PC-9 (cell line): ENCODE measurements at regions not wholly inside any gene's neighbourhood (a gene's known extent, or its start where the extent isn't known, plus 50 kb on each side); places are given as distances from the start of the nearest gene placed in this dataset.
"Not testable (repeated sequence)": the region's sequence is repeated elsewhere in the genome, so short reads cannot be mapped to it uniquely, and the experiment has no call there.

Experiments
- BruUV-seq: library from RNA; stranded (reverse); fragments of 400-500 nt; replicated peaks from 2 replicates; lab custom pipeline; 2021; lab: Mats Ljungman, UMichigan
- CTCF ChIA-PET: fragments of 300-600 bp; sonication (Branson Sonifier 250); formaldehyde crosslinking; loops from one replicate; lab custom pipeline; 2022; ENCODE audit warnings: antibody characterized with exemption; lab: Charles Lee
- POLR2A ChIA-PET: fragments of 300-600 bp; sonication (Branson Sonifier 250); formaldehyde crosslinking; loops from one replicate; lab custom pipeline; 2022; ENCODE audit warnings: antibody characterized with exemption; ENCODE audit not compliant: unreplicated experiment; lab: Charles Lee
- DNase-seq, 2 experiments: peaks; one replicate each; pipeline versions ENCODE4 v3.0.0 to v3.0.0-alpha.2; 2015 to 2022; ENCODE audit warnings: mixed read lengths in 1 of 2
- H2AFZ ChIP-seq: fragments of 200-600 bp; sonication (generic); 2 replicates; pipeline ENCODE4 v1.8.1; 2017; ENCODE audit warnings: antibody characterized with exemption
- H3F3A ChIP-seq: fragments of 200-600 bp; sonication (generic); 2 replicates; pipeline ENCODE4 v1.8.1; 2017; ENCODE audit warnings: antibody characterized with exemption, mild to moderate bottlenecking, low read depth; ENCODE audit not compliant: insufficient read depth
- H3K27ac ChIP-seq: fragments of 200-600 bp; sonication (generic); 2 replicates; pipeline ENCODE4 v1.6.1; 2016; ENCODE audit warnings: mixed run types
- H3K27me3 ChIP-seq: fragments of 200-600 bp; sonication (generic); 2 replicates; pipeline ENCODE4 v1.6.1; 2016; ENCODE audit warnings: low read depth, mixed run types; ENCODE audit not compliant: insufficient read depth
- H3K36me3 ChIP-seq: fragments of 200-600 bp; sonication (generic); 2 replicates; pipeline ENCODE4 v1.6.1; 2016; ENCODE audit warnings: low read depth, mixed run types
- H3K4me1 ChIP-seq: fragments of 200-600 bp; sonication (generic); replicated peaks from 2 replicates; pipeline ENCODE4 v1.6.1; 2016; ENCODE audit warnings: mixed run types; ENCODE audit not compliant: insufficient read depth
- H3K4me2 ChIP-seq: fragments of 200-600 bp; sonication (generic); 2 replicates; pipeline ENCODE4 v1.6.1; 2017; ENCODE audit warnings: mixed run types
- H3K4me3 ChIP-seq: fragments of 200-600 bp; sonication (generic); 2 replicates; pipeline ENCODE4 v1.6.1; 2016; ENCODE audit warnings: mixed run types
- H3K79me2 ChIP-seq: fragments of 200-600 bp; sonication (generic); 2 replicates; pipeline ENCODE4 v1.6.1; 2017; ENCODE audit warnings: low read depth, mixed run types
- H3K9me2 ChIP-seq: fragments of 200-600 bp; sonication (generic); 2 replicates; pipeline ENCODE4 v1.8.1; 2017; ENCODE audit warnings: mild to moderate bottlenecking; ENCODE audit not compliant: insufficient read depth
- H3K9me3 ChIP-seq: fragments of 200-600 bp; sonication (generic); 2 replicates; pipeline ENCODE4 v1.8.1; 2016; ENCODE audit warnings: low read depth; ENCODE audit not compliant: insufficient read depth
- H4K20me1 ChIP-seq: fragments of 200-600 bp; sonication (generic); 2 replicates; pipeline ENCODE4 v1.8.1; 2017; ENCODE audit not compliant: insufficient read depth
- CTCF ChIP-seq: fragments of 200-600 bp; sonication (generic); conservative IDR thresholded peaks from 2 replicates; pipeline ENCODE4 v1.6.1; 2017; ENCODE audit warnings: mixed run types, antibody characterized with exemption, mild to moderate bottlenecking, moderate library complexity
- EZH2 ChIP-seq: fragments of 200-600 bp; sonication (generic); IDR thresholded peaks from 2 replicates; pipeline ENCODE4 v1.8.0; 2017; ENCODE audit warnings: antibody characterized with exemption, low read depth
- intact Hi-C: fragments of 100-400 bp; cut with micrococcal nuclease; formaldehyde crosslinking; loops from one replicate; pipeline ENCODE4 v1.10.0; 2022; ENCODE audit not compliant: unreplicated experiment

GRCh38 chr7:110420788-110421187 is 670.1 kb upstream of the LRRN3 start:
- Histone ChIP-seq H2AFZ (no peak overlapping the region), H3K4me2 (no peak overlapping the region), H3K36me3 (no peaks in the 10 kb centered on the region), H3K4me3 (no peak overlapping the region), H3K27ac (no peak overlapping the region), H4K20me1 (no peaks in the 10 kb centered on the region), H3K79me2 (no peaks in the 10 kb centered on the region), H3K9me2 (0 out of 2 replicates have a peak, but pooled peaks cover 6% of the 10 kb centered on the region), H3K4me1 (no peaks in the 10 kb centered on the region), H3K27me3 (no peaks in the 10 kb centered on the region), H3K9me3 (no peaks in the 10 kb centered on the region), H3F3A (no peaks in the 10 kb centered on the region)
- POLR2A ChIA-PET, result interaction anchor here (0.6 kb wide), 1 partner anchor 1252 kb away, joined by 3 read pairs; no protein-coding TSS in a partner anchor
- no peak for TF ChIP-seq CTCF
- no peak for TF ChIP-seq EZH2
- CTCF ChIA-PET, result no interaction called here
- no peak for DNase-seq
- no TSS peak for BruUV-seq
- intact Hi-C loops, result no loop called here

- Histone ChIP-seq H3K9me2 (0 out of 2 replicates have a peak, but pooled peaks cover 6% of the 10 kb centered on the region), H3K9me3 (no peaks in the 10 kb centered on the region), H3K4me1 (no peaks in the 10 kb centered on the region), H4K20me1 (no peaks in the 10 kb centered on the region), H2AFZ (no peak overlapping the region), H3K79me2 (no peaks in the 10 kb centered on the region), H3K27me3 (no peaks in the 10 kb centered on the region), H3F3A (no peaks in the 10 kb centered on the region), H3K4me3 (no peak overlapping the region), H3K36me3 (no peaks in the 10 kb centered on the region), H3K4me2 (no peak overlapping the region), H3K27ac (no peak overlapping the region)
- POLR2A ChIA-PET, result no interaction called here
- BruUV-seq, result no TSS peak
- intact Hi-C loops, result no loop called here
- TF ChIP-seq CTCF (no peak), EZH2 (no peak)
- CTCF ChIA-PET, result no interaction called here
- DNase-seq, result no peak
Observed at GRCh38 chr7:110421490-110422241, 669.3 kb upstream of the LRRN3 start.

GRCh38 chr7:110432061-110432553 is 658.8 kb upstream of the LRRN3 start:
- no TSS peak for BruUV-seq
- ChIA-PET POLR2A (no interaction called here), CTCF (no interaction called here)
- no peaks in the 10 kb centered on the region for H3K9me2 ChIP-seq
- no peak overlapping the region for H3K27ac ChIP-seq
- H4K20me1 ChIP-seq, result no peaks in the 10 kb centered on the region
- no peak overlapping the region for H3K4me2 ChIP-seq
- H2AFZ ChIP-seq, result no peak overlapping the region
- no peaks in the 10 kb centered on the region for H3F3A ChIP-seq
- TF ChIP-seq CTCF, result no peak
- no peak for TF ChIP-seq EZH2
- no peak for DNase-seq
- no peaks in the 10 kb centered on the region for H3K4me1 ChIP-seq
- H3K79me2 ChIP-seq, result no peaks in the 10 kb centered on the region
- no peaks in the 10 kb centered on the region; the same call in 1 of the 2 replicates for H3K9me3 ChIP-seq
- H3K27me3 ChIP-seq, result no peaks in the 10 kb centered on the region
- no peaks in the 10 kb centered on the region for H3K36me3 ChIP-seq
- no peak overlapping the region for H3K4me3 ChIP-seq
- intact Hi-C loops, result no loop called here

- CTCF ChIA-PET, H3K79me2 ChIP-seq, H3F3A ChIP-seq, H2AFZ ChIP-seq, H3K4me3 ChIP-seq, BruUV-seq, intact Hi-C loops, H3K36me3 ChIP-seq, POLR2A ChIA-PET, H3K9me2 ChIP-seq, H3K9me3 ChIP-seq, H3K27ac ChIP-seq, H4K20me1 ChIP-seq, DNase-seq, H3K27me3 ChIP-seq, H3K4me2 ChIP-seq, H3K4me1 ChIP-seq: not testable (repeated sequence)
Observed at GRCh38 chr7:110438926-110439325, 652.0 kb upstream of the LRRN3 start.
